GM12873 (cell line): ENCODE measurements at regions not wholly inside any gene's neighbourhood (a gene's known extent, or its start where the extent isn't known, plus 50 kb on each side); places are given as distances from the start of the nearest gene placed in this dataset.

ENCODE experiments used
- TF ChIP-seq, protein P1 (sequence below): IDR thresholded peaks from 2 replicates; pipeline ENCODE4 v1.5.1; 2012; ENCODE audit warnings: low read depth, mild to moderate bottlenecking, moderate library complexity, low read length, control low read depth; ENCODE audit not compliant: insufficient read depth; ENCODE audit errors: missing control alignments

DNA sequence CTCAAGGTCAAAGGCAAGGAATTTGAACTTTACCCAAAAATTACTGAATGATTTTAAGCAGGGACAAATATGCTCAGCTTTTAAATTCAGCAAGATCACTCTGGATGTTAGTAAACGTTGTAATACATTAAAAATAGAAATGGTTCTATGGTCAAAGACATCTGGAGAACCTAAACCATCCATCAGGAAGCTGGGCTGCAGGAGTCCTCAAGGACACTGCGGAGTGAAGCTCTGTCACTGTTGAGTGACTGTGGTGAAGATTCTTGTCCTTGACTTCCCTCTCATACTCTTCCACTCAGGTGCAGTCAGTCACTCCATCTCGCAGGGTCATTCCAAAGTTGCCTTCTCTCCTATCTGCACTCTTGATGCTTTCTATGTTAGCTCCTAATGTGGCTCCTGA lies 450.7 kb downstream of the FOXO1 start:
- TF ChIP-seq, protein P1, sequence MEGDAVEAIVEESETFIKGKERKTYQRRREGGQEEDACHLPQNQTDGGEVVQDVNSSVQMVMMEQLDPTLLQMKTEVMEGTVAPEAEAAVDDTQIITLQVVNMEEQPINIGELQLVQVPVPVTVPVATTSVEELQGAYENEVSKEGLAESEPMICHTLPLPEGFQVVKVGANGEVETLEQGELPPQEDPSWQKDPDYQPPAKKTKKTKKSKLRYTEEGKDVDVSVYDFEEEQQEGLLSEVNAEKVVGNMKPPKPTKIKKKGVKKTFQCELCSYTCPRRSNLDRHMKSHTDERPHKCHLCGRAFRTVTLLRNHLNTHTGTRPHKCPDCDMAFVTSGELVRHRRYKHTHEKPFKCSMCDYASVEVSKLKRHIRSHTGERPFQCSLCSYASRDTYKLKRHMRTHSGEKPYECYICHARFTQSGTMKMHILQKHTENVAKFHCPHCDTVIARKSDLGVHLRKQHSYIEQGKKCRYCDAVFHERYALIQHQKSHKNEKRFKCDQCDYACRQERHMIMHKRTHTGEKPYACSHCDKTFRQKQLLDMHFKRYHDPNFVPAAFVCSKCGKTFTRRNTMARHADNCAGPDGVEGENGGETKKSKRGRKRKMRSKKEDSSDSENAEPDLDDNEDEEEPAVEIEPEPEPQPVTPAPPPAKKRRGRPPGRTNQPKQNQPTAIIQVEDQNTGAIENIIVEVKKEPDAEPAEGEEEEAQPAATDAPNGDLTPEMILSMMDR, result no peak

DNA sequence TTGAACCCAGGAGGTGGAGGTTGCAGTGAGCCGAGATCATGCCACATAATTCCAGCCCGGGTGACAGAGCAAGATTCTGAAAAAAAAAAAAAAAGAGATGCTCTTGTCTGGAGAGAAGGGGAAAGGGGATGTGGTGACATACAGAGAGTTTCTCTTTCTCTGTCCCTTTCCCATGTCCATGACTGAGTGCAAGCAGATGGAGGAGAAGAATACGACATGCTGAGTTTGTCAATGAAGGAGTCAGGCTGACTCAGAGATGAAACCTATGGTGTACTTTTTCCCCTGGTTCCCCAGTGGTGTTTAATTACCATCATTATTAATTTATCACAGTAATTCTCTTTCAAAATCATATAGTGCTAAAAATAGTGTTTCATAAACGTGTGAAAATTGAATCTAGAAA lies 448.8 kb downstream of the FOXO1 start:
- TF ChIP-seq, protein P1, result no peak

DNA sequence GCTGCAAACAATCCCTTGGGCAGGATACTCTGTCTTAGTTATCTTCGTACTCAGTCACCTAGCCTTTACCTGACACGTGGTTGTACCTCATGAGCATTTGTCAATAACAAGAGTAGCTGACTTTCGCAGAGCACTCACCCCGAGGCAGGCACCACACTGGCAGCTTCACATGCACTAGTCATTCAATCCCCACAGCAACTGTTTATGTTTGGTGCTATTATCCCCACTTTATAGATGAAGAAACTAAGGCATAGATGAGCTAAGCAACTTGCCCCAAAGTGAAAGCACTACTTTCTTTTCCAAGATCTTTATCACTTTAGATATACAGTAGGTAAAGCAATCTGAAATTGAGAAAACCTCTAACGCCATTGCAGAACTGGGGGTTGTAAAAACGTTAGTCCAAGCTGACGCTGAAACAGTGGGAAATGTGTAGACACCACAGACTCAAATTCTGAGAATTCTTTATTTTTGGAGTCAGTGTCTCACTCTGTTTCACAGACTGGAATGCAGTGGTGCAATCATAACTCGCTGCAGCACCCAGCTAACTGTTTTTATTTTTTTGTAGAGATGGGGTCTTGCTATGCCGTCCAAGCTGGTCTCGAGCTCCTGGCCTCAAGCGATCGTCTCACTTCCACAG lies 446.0 kb downstream of the FOXO1 start:
- TF ChIP-seq, protein P1, result no peak

DNA sequence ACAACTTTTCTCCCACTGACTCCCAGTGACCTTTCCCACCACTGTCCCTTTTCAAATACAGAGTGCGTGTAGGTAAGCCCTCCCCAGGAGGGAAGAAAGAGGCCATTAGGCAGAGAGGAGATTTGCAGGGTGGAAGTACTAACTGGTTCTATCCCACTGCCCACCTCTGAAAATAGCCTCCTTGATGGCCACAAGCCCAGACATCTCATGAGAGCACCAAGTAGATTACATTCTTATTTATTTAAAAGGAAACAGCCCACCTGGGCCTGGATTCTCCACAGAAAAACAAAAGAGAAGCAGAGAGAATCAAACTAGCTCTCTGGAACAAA lies 445.3 kb downstream of the FOXO1 start:
- TF ChIP-seq, protein P1, result no peak

DNA sequence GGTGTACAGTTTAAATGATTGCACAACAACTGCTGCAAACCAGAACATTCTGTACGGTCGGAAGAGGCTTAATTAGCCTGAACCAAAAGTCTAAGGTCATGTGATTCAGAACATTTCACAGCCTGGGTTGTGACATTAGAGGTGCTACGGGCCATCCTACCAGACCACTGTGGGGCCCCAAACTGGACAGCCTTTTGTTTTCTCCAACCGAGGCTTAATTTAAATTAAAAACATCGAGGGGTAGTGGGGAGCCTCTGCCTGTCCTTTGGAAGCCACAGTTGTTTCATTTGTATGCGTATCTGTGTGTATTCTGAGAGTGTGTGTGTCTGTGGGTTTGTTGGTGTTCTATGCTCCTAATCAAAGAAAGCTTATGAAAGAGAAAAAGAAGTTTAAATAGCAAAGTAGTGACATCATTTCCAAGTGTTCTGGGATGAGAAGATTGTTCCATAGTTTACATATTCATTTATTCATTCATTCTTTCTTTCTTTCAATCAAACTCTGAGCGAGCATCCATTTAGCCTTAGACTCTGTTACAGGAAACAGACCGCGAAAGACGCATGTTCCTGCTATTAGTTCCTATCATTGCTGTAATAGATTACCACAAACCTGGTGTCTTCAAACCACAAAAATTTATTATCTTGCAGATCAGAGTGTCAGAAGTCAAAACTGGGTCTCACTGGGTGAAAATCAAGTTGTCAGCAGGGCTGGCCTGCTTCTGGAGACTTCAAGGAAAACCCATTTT lies 444.8 kb downstream of the FOXO1 start:
- TF ChIP-seq, protein P1, result no peak

DNA sequence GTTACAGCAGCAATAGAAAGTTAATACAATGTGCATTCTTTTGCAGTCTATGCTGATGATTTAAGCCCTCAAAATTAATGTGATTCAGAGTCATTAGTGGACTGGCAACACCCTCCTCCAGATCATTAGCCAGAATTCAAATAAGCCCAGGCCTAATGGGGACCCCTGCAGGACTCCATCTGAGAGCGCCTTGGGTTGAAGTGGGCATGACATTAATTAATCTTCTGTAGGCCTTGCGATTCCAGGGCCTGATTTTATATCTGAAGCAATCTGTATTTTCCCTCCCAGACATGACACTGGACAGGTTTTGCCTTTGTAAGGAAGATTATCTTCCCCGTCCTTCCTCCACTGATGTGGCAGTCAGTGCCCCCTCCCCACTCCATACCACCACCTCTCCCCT lies 442.9 kb downstream of the FOXO1 start:
- TF ChIP-seq, protein P1, result no peak

DNA sequence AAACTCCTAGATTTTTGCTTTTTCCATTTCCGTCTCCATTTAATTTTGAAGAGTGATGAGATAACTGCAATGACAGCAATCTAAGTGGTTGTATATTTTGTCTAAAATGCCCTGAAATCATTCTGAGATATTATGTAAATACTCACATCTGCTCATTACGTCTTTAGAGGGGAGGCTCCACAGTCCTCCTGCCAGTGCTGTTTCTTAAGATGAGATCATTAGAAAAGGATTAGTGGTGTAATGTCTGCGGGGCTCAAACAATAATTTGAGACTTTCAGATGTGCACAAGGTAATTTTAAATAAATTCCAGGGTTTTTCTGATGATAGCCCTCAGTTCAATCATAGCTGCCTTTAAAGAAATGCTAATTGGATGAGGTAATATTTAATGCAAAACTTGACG lies 437.9 kb downstream of the FOXO1 start:
- TF ChIP-seq, protein P1, result no peak
